Smooth muscle cell (in vitro differentiated cells): ENCODE measurements at regions not wholly inside any gene's neighbourhood (a gene's known extent, or its start where the extent isn't known, plus 50 kb on each side); places are given as distances from the start of the nearest gene placed in this dataset.
A peak's percentile ranks its signal among the peaks of the same experiment; 100 is the strongest.

Source experiments
- DNase-seq: peaks from one replicate; lab custom pipeline; 2025; ENCODE audit not compliant: unreplicated experiment; lab: John Stamatoyannopoulos, UW
- H2AFZ ChIP-seq: fragments of 200-600 bp; sonication (generic); 2 replicates; pipeline ENCODE4 v1.6.0; 2016; ENCODE audit warnings: antibody characterized with exemption, low read depth, mild to moderate bottlenecking
- H3F3A ChIP-seq: fragments of 200-600 bp; sonication (generic); 2 replicates; pipeline ENCODE4 v1.6.0; 2017; ENCODE audit warnings: antibody characterized with exemption, low read depth
- H3K27ac ChIP-seq: fragments of 200-600 bp; sonication (generic); 2 replicates; pipeline ENCODE4 v1.5.1; 2016; ENCODE audit warnings: low read depth, mild to moderate bottlenecking
- H3K27me3 ChIP-seq: fragments of 200-600 bp; sonication (generic); 2 replicates; pipeline ENCODE4 v1.6.1; 2016; ENCODE audit warnings: low read depth, mild to moderate bottlenecking
- H3K36me3 ChIP-seq: fragments of 200-600 bp; sonication (generic); 2 replicates; pipeline ENCODE4 v1.5.1; 2016; ENCODE audit warnings: low read depth
- H3K4me1 ChIP-seq: fragments of 200-600 bp; sonication (generic); 2 replicates; pipeline ENCODE4 v1.5.1; 2016; ENCODE audit warnings: low read depth
- H3K4me2 ChIP-seq: fragments of 200-600 bp; sonication (generic); 2 replicates; pipeline ENCODE4 v1.6.0; 2016; ENCODE audit warnings: mild to moderate bottlenecking
- H3K4me3 ChIP-seq: fragments of 200-600 bp; sonication (generic); 2 replicates; pipeline ENCODE4 v1.5.1; 2016; ENCODE audit warnings: mild to moderate bottlenecking
- H3K79me2 ChIP-seq: fragments of 200-600 bp; sonication (generic); 2 replicates; pipeline ENCODE4 v1.6.0; 2016; ENCODE audit warnings: low read depth, mild to moderate bottlenecking
- H3K9ac ChIP-seq: fragments of 200-600 bp; sonication (generic); 2 replicates; pipeline ENCODE4 v1.6.0; 2016; ENCODE audit warnings: low read depth
- H3K9me3 ChIP-seq: fragments of 200-600 bp; sonication (generic); replicated peaks from 2 replicates; pipeline ENCODE4 v1.5.1; 2016; ENCODE audit warnings: low read depth
- H4K20me1 ChIP-seq: fragments of 200-600 bp; sonication (generic); 2 replicates; pipeline ENCODE4 v1.6.0; 2016; ENCODE audit warnings: low read depth
- CTCF ChIP-seq: fragments of 200-600 bp; sonication (generic); IDR thresholded peaks from 2 replicates; pipeline ENCODE4 v1.5.1; 2017; ENCODE audit warnings: borderline replicate concordance, mild to moderate bottlenecking, antibody characterized with exemption; ENCODE audit not compliant: insufficient read depth, poor library complexity, severe bottlenecking
- WGBS: methylation state at CpG from one replicate; pipeline ENCODE4 v1.1.7; 2016; ENCODE audit warnings: low lambda C conversion rate; 5-methylcytosine and 5-hydroxymethylcytosine counted together

- TF ChIP-seq CTCF, result no peak
- no peaks in the 10 kb centered on the region for H3K9me3 ChIP-seq
- WGBS, result 28% methylated on average over 32 of the region's 33 CpGs
- no peaks in the 10 kb centered on the region for H3K79me2 ChIP-seq
- peak overlapping the region; percentile 95 for H3K9ac ChIP-seq
- no peaks in the 10 kb centered on the region for H3K36me3 ChIP-seq
- H3K27ac ChIP-seq, result peak overlapping the region; percentile 98
- no peaks in the 10 kb centered on the region for H3F3A ChIP-seq
- peak overlapping the region; percentile 38 for H3K4me2 ChIP-seq
- H3K27me3 ChIP-seq, result no peaks in the 10 kb centered on the region
- peak; percentile 69 for DNase-seq
- H3K4me3 ChIP-seq, result no peak overlapping the region
- H4K20me1 ChIP-seq, result no peaks in the 10 kb centered on the region
- no peak overlapping the region for H2AFZ ChIP-seq
- H3K4me1 ChIP-seq, result no peaks in the 10 kb centered on the region
Measured at GRCh38 chr7:155205368-155206317, 92.0 kb upstream of the INSIG1 start.

GRCh38 chr7:155206318-155207020 lies 91.2 kb upstream of the INSIG1 start:
- H2AFZ ChIP-seq, result no peak overlapping the region
- 68% methylated on average over 19 of the region's 20 CpGs for WGBS
- peak overlapping the region; percentile 95 for H3K9ac ChIP-seq
- no peak overlapping the region for H3K4me3 ChIP-seq
- TF ChIP-seq CTCF, result no peak
- no peaks in the 10 kb centered on the region for H3K4me1 ChIP-seq
- H3K36me3 ChIP-seq, result no peaks in the 10 kb centered on the region
- H3K79me2 ChIP-seq, result no peaks in the 10 kb centered on the region
- H3K9me3 ChIP-seq, result no peaks in the 10 kb centered on the region
- DNase-seq, result no peak
- H3K4me2 ChIP-seq, result no peak overlapping the region
- H3F3A ChIP-seq, result no peaks in the 10 kb centered on the region
- H3K27ac ChIP-seq, result peak overlapping the region; percentile 98
- no peaks in the 10 kb centered on the region for H3K27me3 ChIP-seq
- H4K20me1 ChIP-seq, result no peaks in the 10 kb centered on the region

GRCh38 chr7:155207326-155208002 lies 90.2 kb upstream of the INSIG1 start:
- H3K4me3 ChIP-seq, result no peak overlapping the region
- H3K4me2 ChIP-seq, result no peak overlapping the region
- no peak for DNase-seq
- no peaks in the 10 kb centered on the region for H4K20me1 ChIP-seq
- H2AFZ ChIP-seq, result no peak overlapping the region
- no peaks in the 10 kb centered on the region for H3K27me3 ChIP-seq
- no peaks in the 10 kb centered on the region for H3K36me3 ChIP-seq
- H3K4me1 ChIP-seq, result no peaks in the 10 kb centered on the region
- H3K9me3 ChIP-seq, result no peaks in the 10 kb centered on the region
- H3K79me2 ChIP-seq, result no peaks in the 10 kb centered on the region
- peak overlapping the region; percentile 98 for H3K27ac ChIP-seq
- H3F3A ChIP-seq, result no peaks in the 10 kb centered on the region
- no peak for TF ChIP-seq CTCF
- H3K9ac ChIP-seq, result no peak overlapping the region
- WGBS, result 94% methylated on average over 10 of the region's 13 CpGs
